B cell (primary cell): ENCODE measurements at regions not wholly inside any gene's neighbourhood (a gene's known extent, or its start where the extent isn't known, plus 50 kb on each side); places are given as distances from the start of the nearest gene placed in this dataset.

Experiments used
- ATAC-seq: fragments of 200-7000 bp; cut with Tn5 transposase; one replicate; pipeline ENCODE4 v1.10.0; 2021; ENCODE audit warnings: low read depth, mild to moderate bottlenecking, moderate number of reproducible peaks, moderate library complexity
- CTCF ChIA-PET: fragments of 350-600 bp; sonication (Branson Sonifier 250); formaldehyde crosslinking; loops from one replicate; lab custom pipeline; 2021; ENCODE audit warnings: antibody characterized with exemption, inconsistent platforms; lab: Charles Lee
- POLR2A ChIA-PET: fragments of 350-600 bp; sonication (Branson Sonifier 250); formaldehyde crosslinking; loops from one replicate; lab custom pipeline; 2021; ENCODE audit warnings: antibody characterized with exemption; lab: Charles Lee
- DNase-seq: peaks from one replicate; pipeline ENCODE4 v3.0.0; 2013
- H2AFZ ChIP-seq: 2 replicates; pipeline ENCODE4 v1.6.1; 2012; ENCODE audit warnings: mild to moderate bottlenecking, low read depth, low read length; ENCODE audit not compliant: insufficient read depth, poor library complexity, severe bottlenecking
- H3K27ac ChIP-seq, 2 donors: 1 replicate in 1 of 2; 2 replicates in 1 of 2; pipeline ENCODE4 v1.5.1; 2012 to 2013; ENCODE audit warnings: low read length in 2 of 2, mild to moderate bottlenecking in 2 of 2, moderate library complexity in 1 of 2
- H3K27me3 ChIP-seq, 4 experiments: fragments of 200-600 bp in 1 of 4; sonication (generic) in 1 of 4; replicated peaks in 1 of 4; 1 replicate in 2 of 4; 2 replicates in 2 of 4; pipeline versions ENCODE4 v1.6.1 to v1.7.0; 2013 to 2016; ENCODE audit warnings: low read length in 3 of 4, mild to moderate bottlenecking in 2 of 4, mixed read lengths in 1 of 4, moderate library complexity in 1 of 4; ENCODE audit not compliant: insufficient read depth in 4 of 4, control insufficient read depth in 3 of 4; ENCODE audit errors: control extremely low read depth in 1 of 4
- H3K36me3 ChIP-seq, 2 experiments: replicated peaks in 1 of 2; 1 replicate in 1 of 2; 2 replicates in 1 of 2; pipeline versions ENCODE4 v1.6.1 to v1.7.1; 2013; ENCODE audit warnings: low read length in 1 of 2; ENCODE audit not compliant: insufficient read depth in 2 of 2, control insufficient read depth in 1 of 2; ENCODE audit errors: control extremely low read depth in 1 of 2, extremely low read depth in 1 of 2
- H3K4me1 ChIP-seq, 2 donors: fragments of 200-600 bp in 1 of 2; sonication (generic) in 1 of 2; 1 replicate in 1 of 2; 2 replicates in 1 of 2; pipeline versions ENCODE4 v1.5.1 to v1.6.1; 2013 to 2017; ENCODE audit warnings: low read length in 2 of 2; ENCODE audit not compliant: control insufficient read depth in 2 of 2, insufficient read depth in 2 of 2
- H3K4me2 ChIP-seq: replicated peaks from 2 replicates; pipeline ENCODE3; 2012; ENCODE audit warnings: mild to moderate bottlenecking, low read depth, low read length; ENCODE audit not compliant: poor library complexity, severe bottlenecking
- H3K4me3 ChIP-seq, 5 experiments: fragments of 200-600 bp in 1 of 5; sonication (generic) in 1 of 5; 1 replicate in 3 of 5; 2 replicates in 2 of 5; pipeline versions ENCODE4 v1.5.1 to v1.7.0; 2011 to 2016; ENCODE audit warnings: low read length in 4 of 5, mild to moderate bottlenecking in 4 of 5, low read depth in 2 of 5, control low read depth in 1 of 5, moderate library complexity in 1 of 5; ENCODE audit not compliant: insufficient read depth in 1 of 5; ENCODE audit errors: control extremely low read depth in 1 of 5, extremely low read depth in 1 of 5
- H3K79me2 ChIP-seq: fragments of 200-600 bp; sonication (generic); one replicate; pipeline ENCODE4 v1.6.0; 2016; ENCODE audit warnings: low read length; ENCODE audit not compliant: control insufficient read depth, insufficient read depth
- H3K9ac ChIP-seq: fragments of 200-600 bp; sonication (generic); 2 replicates; pipeline ENCODE4 v1.6.1; 2017; ENCODE audit warnings: mild to moderate bottlenecking, low read length, moderate library complexity
- H3K9me3 ChIP-seq, 3 donors: one replicate each; pipeline versions ENCODE4 v1.6.1 to v1.7.1; 2013; ENCODE audit warnings: low read length in 2 of 3; ENCODE audit not compliant: control insufficient read depth in 2 of 3, insufficient read depth in 1 of 3; ENCODE audit errors: control extremely low read depth in 1 of 3
- H4K20me1 ChIP-seq: 2 replicates; pipeline ENCODE4 v1.6.0; 2012; ENCODE audit warnings: mild to moderate bottlenecking, low read length; ENCODE audit not compliant: insufficient read depth, control insufficient read depth, poor library complexity, severe bottlenecking
- H3K27ac Mint-ChIP-seq: one replicate; pipeline ENCODE4 v1.8.0; 2021; ENCODE audit warnings: mixed read lengths
- H3K27me3 Mint-ChIP-seq: one replicate; pipeline ENCODE4 v1.8.0; 2021; ENCODE audit warnings: mixed read lengths
- H3K4me1 Mint-ChIP-seq: one replicate; pipeline ENCODE4 v1.8.0; 2021; ENCODE audit warnings: mixed read lengths
- H3K4me3 Mint-ChIP-seq: one replicate; pipeline ENCODE4 v1.8.0; 2021; ENCODE audit warnings: mixed read lengths
- H3K9me3 Mint-ChIP-seq: one replicate; pipeline ENCODE4 v1.8.0; 2022; ENCODE audit warnings: mixed read lengths; ENCODE audit not compliant: insufficient read depth
- CTCF ChIP-seq: fragments of 200-600 bp; IDR thresholded peaks from one replicate; pipeline ENCODE4 v1.8.0; 2022; ENCODE audit warnings: antibody characterized with exemption, mild to moderate bottlenecking
- EZH2 ChIP-seq: IDR thresholded peaks from 2 replicates; pipeline ENCODE4 v1.6.1; 2012; ENCODE audit warnings: borderline replicate concordance, low read depth, mild to moderate bottlenecking, moderate library complexity, low read length; ENCODE audit not compliant: insufficient read depth, poor library complexity, severe bottlenecking
- WGBS: methylation state at CpG from one replicate; pipeline ENCODE4 v1.1.5; 2013; ENCODE audit warnings: missing lambda C conversion rate; ENCODE audit not compliant: insufficient coverage; 5-methylcytosine and 5-hydroxymethylcytosine counted together
- intact Hi-C: fragments of 100-400 bp; cut with micrococcal nuclease; formaldehyde crosslinking; loops from one replicate; pipeline ENCODE4 v1.10.0; 2022

GRCh38 chr2:234181121-234181520 lies 130.6 kb downstream of the SPP2 start:
- no peaks in the 10 kb centered on the region for H3K36me3 ChIP-seq
- no peak overlapping the region for H3K4me3 ChIP-seq
- ATAC-seq: no peak
- H3K27ac ChIP-seq: no peak overlapping the region
- no peaks in the 10 kb centered on the region for H4K20me1 ChIP-seq
- H3K4me2 ChIP-seq: no peak overlapping the region
- WGBS: 83% methylated on average over 1 of the region's 1 CpG
- H3K9ac ChIP-seq: no peak overlapping the region
- peaks cover 0 to 8% (median 3%) of the 10 kb centered on the region in 4 experiments for H3K27me3 ChIP-seq
- no peak for TF ChIP-seq EZH2
- no peak for TF ChIP-seq CTCF
- Mint-ChIP-seq H3K9me3 (no peaks in the 10 kb centered on the region), H3K27ac (no peak overlapping the region), H3K27me3 (peaks cover 42% of the 10 kb centered on the region), H3K4me1 (no peaks in the 10 kb centered on the region), H3K4me3 (no peak overlapping the region)
- ChIA-PET POLR2A (no interaction called here), CTCF (no interaction called here)
- H3K79me2 ChIP-seq: no peaks in the 10 kb centered on the region
- H3K4me1 ChIP-seq: no peaks in the 10 kb centered on the region
- no peak for DNase-seq
- no peak overlapping the region for H2AFZ ChIP-seq
- intact Hi-C loops: no loop called here
- no peaks in the 10 kb centered on the region for H3K9me3 ChIP-seq

DNA sequence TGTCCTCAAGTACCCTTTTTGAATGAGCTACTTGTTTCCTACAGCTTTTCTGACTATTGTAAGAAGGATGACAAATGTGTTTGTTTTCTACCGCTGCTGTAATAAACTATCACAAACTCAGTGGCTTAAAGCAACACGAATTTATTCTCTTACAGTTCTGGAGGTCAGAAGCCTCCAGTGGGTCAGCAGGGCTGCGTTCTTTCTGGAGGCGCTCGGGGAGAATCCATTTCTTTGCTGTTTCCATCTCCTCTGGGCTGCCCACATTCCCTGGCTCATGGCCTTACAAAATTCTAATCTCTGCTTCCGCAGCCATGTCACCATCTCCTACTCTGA lies 128.5 kb downstream of the SPP2 start:
- WGBS: 94% methylated on average over 6 of the region's 6 CpGs
- no peak overlapping the region for H3K4me3 Mint-ChIP-seq
- no peak overlapping the region for H2AFZ ChIP-seq
- H3K4me2 ChIP-seq: no peak overlapping the region
- H3K36me3 ChIP-seq: no peaks in the 10 kb centered on the region
- H3K27ac ChIP-seq: no peak overlapping the region
- H3K4me3 ChIP-seq: no peak overlapping the region
- no peaks in the 10 kb centered on the region for H3K4me1 ChIP-seq
- intact Hi-C loops: no loop called here
- no peak overlapping the region for H3K27ac Mint-ChIP-seq
- H3K27me3 Mint-ChIP-seq: peaks cover 36% of the 10 kb centered on the region
- H3K9me3 ChIP-seq: no peaks in the 10 kb centered on the region
- peaks cover 0 to 5% (median 3%) of the 10 kb centered on the region in 4 experiments for H3K27me3 ChIP-seq
- ChIA-PET CTCF (no interaction called here), POLR2A (no interaction called here)
- no peaks in the 10 kb centered on the region for H4K20me1 ChIP-seq
- H3K4me1 Mint-ChIP-seq: no peaks in the 10 kb centered on the region
- H3K79me2 ChIP-seq: no peaks in the 10 kb centered on the region
- H3K9me3 Mint-ChIP-seq: no peaks in the 10 kb centered on the region
- no peak overlapping the region for H3K9ac ChIP-seq
- no peak for TF ChIP-seq EZH2
- TF ChIP-seq CTCF: no peak
- no peak for ATAC-seq
- no peak for DNase-seq
